IMR-90 (cell line): ENCODE measurements at regions not wholly inside any gene's neighbourhood (a gene's known extent, or its start where the extent isn't known, plus 50 kb on each side); places are given as distances from the start of the nearest gene placed in this dataset.

Experiments used
- ATAC-seq: fragments of 200-7000 bp; cut with Tn5 transposase; 2 replicates; pipeline ENCODE4 v1.9.1; 2020; ENCODE audit warnings: low read depth, mild to moderate bottlenecking, moderate library complexity
- BruUV-seq: library from RNA; stranded (reverse); fragments of 400-500 nt; replicated peaks from 2 replicates; lab custom pipeline; 2021; lab: Mats Ljungman, UMichigan
- CTCF ChIA-PET: fragments of 300-600 bp; formaldehyde crosslinking; extraction: SDS; loops from one replicate; lab custom pipeline; 2021; ENCODE audit warnings: antibody characterized with exemption; lab: Yijun Ruan, JAX
- POLR2A ChIA-PET: fragments of 300-600 bp; sonication (Branson Sonifier 250); formaldehyde crosslinking; loops from one replicate; lab custom pipeline; 2022; ENCODE audit warnings: antibody characterized with exemption; ENCODE audit not compliant: unreplicated experiment; lab: Charles Lee
- DNase-seq: peaks from one replicate; pipeline ENCODE4 v3.0.0; 2013
- H2AFZ ChIP-seq: replicated peaks from 2 replicates; pipeline ENCODE3; 2013; ENCODE audit warnings: low read length, mild to moderate bottlenecking; ENCODE audit not compliant: poor library complexity
- H2AK5ac ChIP-seq: 2 replicates; pipeline ENCODE4 v1.6.1; 2013; ENCODE audit warnings: low read depth, low read length, inconsistent platforms
- H2AK9ac ChIP-seq: replicated peaks from 2 replicates; pipeline ENCODE3; 2013; ENCODE audit warnings: mild to moderate bottlenecking, low read depth, low read length, moderate library complexity; ENCODE audit not compliant: poor library complexity
- H2BK120ac ChIP-seq: 2 replicates; pipeline ENCODE4 v1.6.1; 2013; ENCODE audit warnings: low read depth, low read length, inconsistent platforms
- H2BK15ac ChIP-seq: 3 replicates; pipeline ENCODE4 v1.6.1; 2013; ENCODE audit warnings: low read depth, low read length, inconsistent platforms
- H2BK20ac ChIP-seq: 2 replicates; pipeline ENCODE4 v1.6.1; 2013; ENCODE audit warnings: low read depth, mild to moderate bottlenecking, inconsistent platforms, low read length, moderate library complexity
- H2BK5ac ChIP-seq: 2 replicates; pipeline ENCODE4 v1.6.1; 2013; ENCODE audit warnings: mild to moderate bottlenecking, low read depth, low read length, inconsistent platforms; ENCODE audit not compliant: poor library complexity, severe bottlenecking
- H3K14ac ChIP-seq: replicated peaks from 2 replicates; pipeline ENCODE4 v1.6.1; 2013; ENCODE audit warnings: low read depth, low read length, inconsistent platforms
- H3K18ac ChIP-seq: 2 replicates; pipeline ENCODE4 v1.6.1; 2013; ENCODE audit warnings: low read depth, low read length, control low read depth
- H3K23ac ChIP-seq: 2 replicates; pipeline ENCODE4 v1.6.1; 2013; ENCODE audit warnings: low read depth, low read length, inconsistent platforms
- H3K27ac ChIP-seq: 2 replicates; pipeline ENCODE4 v1.5.1; 2013; ENCODE audit warnings: mild to moderate bottlenecking, control low read depth, low read length; ENCODE audit not compliant: insufficient read depth
- H3K27me3 ChIP-seq: 2 replicates; pipeline ENCODE4 v1.6.1; 2013; ENCODE audit warnings: low read length; ENCODE audit not compliant: control insufficient read depth, insufficient read depth
- H3K36me3 ChIP-seq: 2 replicates; pipeline ENCODE4 v1.6.1; 2013; ENCODE audit warnings: low read length, mixed read lengths; ENCODE audit not compliant: control insufficient read depth, insufficient read depth
- H3K4ac ChIP-seq: 2 replicates; pipeline ENCODE4 v1.6.1; 2013; ENCODE audit warnings: low read depth, low read length, inconsistent platforms
- H3K4me1 ChIP-seq: 2 replicates; pipeline ENCODE4 v1.6.1; 2013; ENCODE audit warnings: low read length, mixed read lengths; ENCODE audit not compliant: control insufficient read depth, insufficient read depth
- H3K4me2 ChIP-seq: 2 replicates; pipeline ENCODE4 v1.6.1; 2013; ENCODE audit warnings: low read depth, mild to moderate bottlenecking, control low read depth, low read length, moderate library complexity
- H3K4me3 ChIP-seq: 2 replicates; pipeline ENCODE4 v1.5.1; 2013; ENCODE audit warnings: low read depth, mild to moderate bottlenecking, control low read depth, low read length, moderate library complexity; ENCODE audit not compliant: insufficient read depth
- H3K56ac ChIP-seq: 2 replicates; pipeline ENCODE4 v1.6.1; 2013; ENCODE audit warnings: low read length, inconsistent platforms; ENCODE audit not compliant: insufficient read depth; ENCODE audit errors: extremely low read depth
- H3K79me1 ChIP-seq, 2 experiments: 2 replicates each; pipeline ENCODE4 v1.6.1; 2013; ENCODE audit warnings: low read length in 2 of 2, inconsistent platforms in 1 of 2, low read depth in 1 of 2
- H3K9ac ChIP-seq: 2 replicates; pipeline ENCODE4 v1.6.1; 2013; ENCODE audit warnings: low read depth, low read length, control low read depth
- H3K9me1 ChIP-seq: 2 replicates; pipeline ENCODE4 v1.6.1; 2013; ENCODE audit warnings: low read length, inconsistent platforms; ENCODE audit not compliant: insufficient read depth
- H3K9me3 ChIP-seq: 2 replicates; pipeline ENCODE4 v1.6.1; 2013; ENCODE audit warnings: low read length; ENCODE audit not compliant: control insufficient read depth, insufficient read depth
- H4K20me1 ChIP-seq: 2 replicates; pipeline ENCODE4 v1.6.1; 2013; ENCODE audit warnings: low read length, inconsistent platforms; ENCODE audit not compliant: insufficient read depth
- H4K5ac ChIP-seq: 2 replicates; pipeline ENCODE4 v1.6.1; 2013; ENCODE audit warnings: mild to moderate bottlenecking, low read depth, low read length, control low read depth
- H4K8ac ChIP-seq, 2 experiments: 2 replicates each; pipeline ENCODE4 v1.6.1; 2013; ENCODE audit warnings: low read depth in 2 of 2, low read length in 2 of 2, control low read depth in 1 of 2, inconsistent platforms in 1 of 2
- H4K91ac ChIP-seq: 2 replicates; pipeline ENCODE4 v1.6.1; 2013; ENCODE audit warnings: low read depth, low read length, inconsistent platforms; ENCODE audit not compliant: insufficient read depth
- CTCF ChIP-seq: conservative IDR thresholded peaks from 2 replicates; pipeline ENCODE4 v1.5.1; 2012; ENCODE audit warnings: mild to moderate bottlenecking, low read depth, low read length, improper control_type of control experiment
- FOS ChIP-seq: fragments of 150-350 bp; IDR thresholded peaks from 2 replicates; pipeline ENCODE4 v1.6.1; 2016; ENCODE audit warnings: low read depth, low read length
- SMC3 ChIP-seq: fragments of 150-350 bp; IDR thresholded peaks from 2 replicates; pipeline ENCODE4 v1.6.1; 2016; ENCODE audit warnings: low read depth, mild to moderate bottlenecking, antibody characterized with exemption, low read length, moderate library complexity
- WGBS, 2 experiments: methylation state at CpG; one replicate each; pipeline versions ENCODE4 v1.1.5 to v1.1.7; 2013; ENCODE audit warnings: missing lambda C conversion rate in 2 of 2; ENCODE audit not compliant: insufficient read length in 1 of 2; ENCODE audit errors: extremely low coverage in 2 of 2; 5-methylcytosine and 5-hydroxymethylcytosine counted together
- dilution Hi-C: fragments of 300-500 bp; cut with HindIII; formaldehyde crosslinking; loops from one replicate; pipeline ENCODE4 v1.14.3; 2018; ENCODE audit warnings: low sequenced_read_pairs; ENCODE audit not compliant: unreplicated experiment
- in situ Hi-C: fragments of 300-500 bp; cut with MboI; formaldehyde crosslinking; loops from 3 replicates; pipeline ENCODE4 v1.14.3; 2019; ENCODE audit warnings: low sequenced_read_pairs, inconsistent platforms, mixed read lengths
- intact Hi-C: fragments of 100-400 bp; cut with micrococcal nuclease; formaldehyde crosslinking; loops from 2 replicates; pipeline ENCODE4 v1.10.0; 2022

GRCh38 chr1:199954699-199955098, 72.8 kb upstream of the NR5A2 start:
- Histone ChIP-seq H3K36me3 (no peaks in the 10 kb centered on the region), H2AK9ac (no peak overlapping the region), H3K79me1 (no peaks in the 10 kb centered on the region), H3K27ac (no peak overlapping the region), H3K9me1 (no peaks in the 10 kb centered on the region), H2BK20ac (no peak overlapping the region), H2BK5ac (no peak overlapping the region), H3K9ac (no peak overlapping the region), H4K8ac (no peak overlapping the region), H3K4me1 (no peaks in the 10 kb centered on the region), H2BK15ac (no peak overlapping the region), H3K14ac (no peak overlapping the region), H2AFZ (no peak overlapping the region), H2BK120ac (no peak overlapping the region), H3K23ac (no peak overlapping the region), H4K20me1 (no peaks in the 10 kb centered on the region), H4K5ac (no peak overlapping the region), H3K27me3 (no peaks in the 10 kb centered on the region), H3K4ac (no peak overlapping the region), H3K4me3 (no peak overlapping the region), H4K91ac (no peak overlapping the region), H3K18ac (no peak overlapping the region), H2AK5ac (no peak overlapping the region), H3K9me3 (no peaks in the 10 kb centered on the region), H3K4me2 (no peak overlapping the region), H3K56ac (no peak overlapping the region)
- in situ Hi-C loops (no loop called here), intact Hi-C loops (no loop called here), dilution Hi-C loops (no loop called here)
- TF ChIP-seq SMC3 (no peak), CTCF (peak; percentile 29), FOS (no peak)
- POLR2A ChIA-PET: no interaction called here
- no CpG with 5 or more reads among the region's 3 CpGs for WGBS, 2 experiments
- DNase-seq (no peak), ATAC-seq (0 out of 2 replicates have a peak, but pooled peaks have one; percentile 37)
- no TSS peak for BruUV-seq
- CTCF ChIA-PET: no interaction called here
